ENCODE measurements at regions not wholly inside any gene's neighbourhood (a gene's known extent, or its start where the extent isn't known, plus 50 kb on each side); places are given as distances from the start of the nearest gene placed in this dataset.

DNA sequence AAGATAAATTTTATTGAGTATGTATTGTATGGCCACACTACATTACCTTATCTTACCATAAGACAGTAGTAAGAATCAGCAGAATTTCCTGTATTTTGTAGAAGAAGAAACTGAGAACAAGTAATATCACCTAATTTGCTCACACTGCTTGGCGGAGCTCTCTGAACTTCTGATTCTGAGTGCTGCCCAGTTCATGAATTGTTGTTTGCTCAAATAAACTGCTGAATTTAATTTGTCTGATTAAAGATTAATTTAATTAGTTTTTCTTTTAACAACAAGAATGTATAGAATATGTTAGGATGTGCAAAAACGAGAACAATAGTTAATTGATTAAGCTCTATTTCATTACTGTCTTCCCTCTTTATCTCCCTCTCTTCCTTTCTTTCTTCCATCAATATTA, 100.1 kb upstream of the ERBB4 start:
- Histone ChIP-seq H3K9me3 (ENCODE audit: insufficient read depth, low read length) (no peaks in the 10 kb centered on the region), H3K4me3 (ENCODE audit: low read length) (no peak overlapping the region), H4K20me1 (ENCODE audit: insufficient read depth, low read length) (no peaks in the 10 kb centered on the region), H3K79me2 (ENCODE audit: low read length) (no peaks in the 10 kb centered on the region), H2AFZ (ENCODE audit: low read depth, low read length) (no peak overlapping the region), H3K27me3 (ENCODE audit: low read depth, low read length) (no peaks in the 10 kb centered on the region), H3K4me2 (ENCODE audit: low read length) (no peak overlapping the region), H3K36me3 (replicated peaks; ENCODE audit: low read depth, low read length) (no peaks in the 10 kb centered on the region), H3K4me1 (ENCODE audit: low read length) (no peaks in the 10 kb centered on the region), H3K9ac (ENCODE audit: low read length) (no peak overlapping the region), H3K27ac (ENCODE audit: low read length) (no peak overlapping the region)
- no peak for TF ChIP-seq EZH2phosphoT487 (IDR thresholded peaks at IDR 0.05; ENCODE audit: low read depth)
- TF ChIP-seq, protein P1, sequence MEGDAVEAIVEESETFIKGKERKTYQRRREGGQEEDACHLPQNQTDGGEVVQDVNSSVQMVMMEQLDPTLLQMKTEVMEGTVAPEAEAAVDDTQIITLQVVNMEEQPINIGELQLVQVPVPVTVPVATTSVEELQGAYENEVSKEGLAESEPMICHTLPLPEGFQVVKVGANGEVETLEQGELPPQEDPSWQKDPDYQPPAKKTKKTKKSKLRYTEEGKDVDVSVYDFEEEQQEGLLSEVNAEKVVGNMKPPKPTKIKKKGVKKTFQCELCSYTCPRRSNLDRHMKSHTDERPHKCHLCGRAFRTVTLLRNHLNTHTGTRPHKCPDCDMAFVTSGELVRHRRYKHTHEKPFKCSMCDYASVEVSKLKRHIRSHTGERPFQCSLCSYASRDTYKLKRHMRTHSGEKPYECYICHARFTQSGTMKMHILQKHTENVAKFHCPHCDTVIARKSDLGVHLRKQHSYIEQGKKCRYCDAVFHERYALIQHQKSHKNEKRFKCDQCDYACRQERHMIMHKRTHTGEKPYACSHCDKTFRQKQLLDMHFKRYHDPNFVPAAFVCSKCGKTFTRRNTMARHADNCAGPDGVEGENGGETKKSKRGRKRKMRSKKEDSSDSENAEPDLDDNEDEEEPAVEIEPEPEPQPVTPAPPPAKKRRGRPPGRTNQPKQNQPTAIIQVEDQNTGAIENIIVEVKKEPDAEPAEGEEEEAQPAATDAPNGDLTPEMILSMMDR (IDR thresholded peaks at IDR 0.05; ENCODE audit: low read depth, low read length) = no peak

DNA sequence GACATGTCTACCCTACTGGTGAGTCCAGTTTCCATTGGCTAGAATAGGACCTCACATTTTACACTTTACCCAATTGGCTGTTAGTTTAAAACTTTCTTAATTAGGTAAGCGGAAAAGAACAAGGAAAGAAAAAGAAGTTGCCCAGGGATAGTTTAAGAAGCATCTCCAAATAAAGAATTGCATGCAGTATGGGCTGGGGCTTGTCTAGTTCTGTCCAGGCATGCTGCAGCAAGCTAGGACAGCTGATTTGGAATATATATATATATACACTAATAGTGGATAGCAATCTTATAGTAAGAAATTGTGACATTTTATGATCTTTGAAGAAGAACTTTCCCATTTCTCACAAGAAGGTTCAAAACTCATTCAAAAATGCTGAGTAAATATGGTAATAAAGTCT, 90.0 kb upstream of the ERBB4 start:
- Histone ChIP-seq H3K27ac (ENCODE audit: low read length) (no peak overlapping the region), H3K4me3 (ENCODE audit: low read length) (no peak overlapping the region), H3K9ac (ENCODE audit: low read length) (no peak overlapping the region), H3K9me3 (ENCODE audit: insufficient read depth, low read length) (no peaks in the 10 kb centered on the region), H2AFZ (ENCODE audit: low read depth, low read length) (no peak overlapping the region), H3K4me1 (ENCODE audit: low read length) (no peaks in the 10 kb centered on the region), H3K36me3 (replicated peaks; ENCODE audit: low read depth, low read length) (no peaks in the 10 kb centered on the region), H3K27me3 (ENCODE audit: low read depth, low read length) (no peaks in the 10 kb centered on the region), H4K20me1 (ENCODE audit: insufficient read depth, low read length) (no peaks in the 10 kb centered on the region), H3K79me2 (ENCODE audit: low read length) (no peaks in the 10 kb centered on the region), H3K4me2 (ENCODE audit: low read length) (no peak overlapping the region)
- no peak for TF ChIP-seq EZH2phosphoT487 (IDR thresholded peaks at IDR 0.05; ENCODE audit: low read depth)
- TF ChIP-seq, protein P1 (IDR thresholded peaks at IDR 0.05; ENCODE audit: low read depth, low read length) = no peak

DNA sequence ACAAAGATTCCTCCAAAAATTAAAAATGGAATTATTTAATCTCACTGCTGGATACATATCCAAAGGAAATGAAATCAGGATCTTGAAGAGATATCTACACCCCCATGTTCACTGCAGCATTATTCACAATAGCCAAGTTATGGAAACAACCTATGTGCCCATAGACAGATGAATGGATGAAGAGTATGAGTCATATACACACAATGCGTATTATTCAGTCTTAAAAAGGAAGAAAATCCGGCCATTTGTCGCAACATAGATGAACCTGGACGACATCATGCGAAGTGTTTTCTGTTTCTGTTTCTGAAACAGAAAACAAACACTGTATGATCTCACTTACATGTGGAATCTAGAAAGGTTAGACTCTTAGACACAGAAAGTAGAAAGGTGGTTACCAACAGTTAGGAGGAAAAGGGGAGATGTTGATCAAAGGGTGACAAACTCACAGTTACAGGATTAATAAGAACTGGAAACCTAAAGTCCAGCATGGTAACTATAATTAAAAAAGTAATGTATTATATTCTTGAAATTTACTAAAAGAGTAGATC, 87.8 kb upstream of the ERBB4 start:
- Histone ChIP-seq H3K79me2 (ENCODE audit: low read length) (no peaks in the 10 kb centered on the region), H3K4me2 (ENCODE audit: low read length) (no peak overlapping the region), H4K20me1 (ENCODE audit: insufficient read depth, low read length) (no peaks in the 10 kb centered on the region), H3K36me3 (replicated peaks; ENCODE audit: low read depth, low read length) (no peaks in the 10 kb centered on the region), H3K4me3 (ENCODE audit: low read length) (no peak overlapping the region), H3K9ac (ENCODE audit: low read length) (no peak overlapping the region), H3K27me3 (ENCODE audit: low read depth, low read length) (no peaks in the 10 kb centered on the region), H2AFZ (ENCODE audit: low read depth, low read length) (no peak overlapping the region), H3K4me1 (ENCODE audit: low read length) (no peaks in the 10 kb centered on the region), H3K9me3 (ENCODE audit: insufficient read depth, low read length) (no peaks in the 10 kb centered on the region), H3K27ac (ENCODE audit: low read length) (no peak overlapping the region)
- no peak for TF ChIP-seq EZH2phosphoT487 (IDR thresholded peaks at IDR 0.05; ENCODE audit: low read depth)
- TF ChIP-seq, protein P1 (IDR thresholded peaks at IDR 0.05; ENCODE audit: low read depth, low read length) = no peak

DNA sequence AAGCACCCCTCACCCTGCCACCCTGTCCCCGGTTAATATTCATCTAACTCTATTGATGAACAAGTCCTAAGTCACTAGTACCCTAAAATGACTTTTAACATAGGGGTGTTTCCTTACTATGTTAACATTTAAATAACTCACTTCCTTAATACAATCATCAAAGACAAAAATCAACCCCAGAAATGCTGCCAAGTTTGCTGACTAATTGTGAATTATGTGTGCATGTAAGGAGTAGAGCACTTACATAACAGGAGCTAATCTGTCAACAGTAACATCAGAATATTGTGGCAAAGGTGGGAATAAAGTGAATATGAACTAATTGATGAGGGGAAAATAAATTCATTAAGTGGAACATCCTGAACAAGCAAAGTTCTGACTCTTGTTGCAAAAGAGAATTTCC, 81.4 kb upstream of the ERBB4 start:
- Histone ChIP-seq H3K4me3 (ENCODE audit: low read length) (no peak overlapping the region), H3K9me3 (ENCODE audit: insufficient read depth, low read length) (no peaks in the 10 kb centered on the region), H3K36me3 (replicated peaks; ENCODE audit: low read depth, low read length) (no peaks in the 10 kb centered on the region), H3K27ac (ENCODE audit: low read length) (no peak overlapping the region), H3K4me2 (ENCODE audit: low read length) (no peak overlapping the region), H3K4me1 (ENCODE audit: low read length) (no peaks in the 10 kb centered on the region), H2AFZ (ENCODE audit: low read depth, low read length) (no peak overlapping the region), H3K79me2 (ENCODE audit: low read length) (no peaks in the 10 kb centered on the region), H3K27me3 (ENCODE audit: low read depth, low read length) (no peaks in the 10 kb centered on the region), H4K20me1 (ENCODE audit: insufficient read depth, low read length) (no peaks in the 10 kb centered on the region), H3K9ac (ENCODE audit: low read length) (no peak overlapping the region)
- TF ChIP-seq, protein P1 (IDR thresholded peaks at IDR 0.05; ENCODE audit: low read depth, low read length) = no peak
- TF ChIP-seq EZH2phosphoT487 (IDR thresholded peaks at IDR 0.05; ENCODE audit: low read depth) = no peak

Measured in OCI-LY3 (cell line).